ENCODE measurements at regions not wholly inside any gene's neighbourhood (a gene's known extent, or its start where the extent isn't known, plus 50 kb on each side); places are given as distances from the start of the nearest gene placed in this dataset.

DNA sequence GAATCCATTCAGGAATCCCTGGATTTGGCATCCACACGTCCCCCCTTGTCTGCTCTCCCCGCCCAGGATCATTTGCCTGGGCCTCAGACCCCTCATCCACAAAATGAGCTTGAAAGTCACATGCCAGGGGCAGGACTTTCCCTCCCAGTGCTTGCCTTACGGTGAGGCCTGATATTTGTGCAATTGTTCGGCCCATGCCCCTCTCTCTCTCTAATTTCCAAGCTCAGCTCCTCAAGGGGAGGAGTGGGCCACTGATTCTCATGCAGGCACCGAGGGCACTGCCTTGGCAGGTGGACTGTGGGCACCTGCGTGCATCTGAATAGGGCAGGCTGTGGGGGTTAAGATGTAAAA lies 267.2 kb upstream of the FOXF1 start:
- TF ChIP-seq, protein P1, sequence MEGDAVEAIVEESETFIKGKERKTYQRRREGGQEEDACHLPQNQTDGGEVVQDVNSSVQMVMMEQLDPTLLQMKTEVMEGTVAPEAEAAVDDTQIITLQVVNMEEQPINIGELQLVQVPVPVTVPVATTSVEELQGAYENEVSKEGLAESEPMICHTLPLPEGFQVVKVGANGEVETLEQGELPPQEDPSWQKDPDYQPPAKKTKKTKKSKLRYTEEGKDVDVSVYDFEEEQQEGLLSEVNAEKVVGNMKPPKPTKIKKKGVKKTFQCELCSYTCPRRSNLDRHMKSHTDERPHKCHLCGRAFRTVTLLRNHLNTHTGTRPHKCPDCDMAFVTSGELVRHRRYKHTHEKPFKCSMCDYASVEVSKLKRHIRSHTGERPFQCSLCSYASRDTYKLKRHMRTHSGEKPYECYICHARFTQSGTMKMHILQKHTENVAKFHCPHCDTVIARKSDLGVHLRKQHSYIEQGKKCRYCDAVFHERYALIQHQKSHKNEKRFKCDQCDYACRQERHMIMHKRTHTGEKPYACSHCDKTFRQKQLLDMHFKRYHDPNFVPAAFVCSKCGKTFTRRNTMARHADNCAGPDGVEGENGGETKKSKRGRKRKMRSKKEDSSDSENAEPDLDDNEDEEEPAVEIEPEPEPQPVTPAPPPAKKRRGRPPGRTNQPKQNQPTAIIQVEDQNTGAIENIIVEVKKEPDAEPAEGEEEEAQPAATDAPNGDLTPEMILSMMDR (conservative IDR thresholded peaks at IDR 0.05) = no peak
- TF ChIP-seq EZH2 (IDR thresholded peaks at IDR 0.05; ENCODE audit: low read depth) = no peak

All from PC-9 (cell line).